Neural cell (in vitro differentiated cells): ENCODE measurements at regions not wholly inside any gene's neighbourhood (a gene's known extent, or its start where the extent isn't known, plus 50 kb on each side); places are given as distances from the start of the nearest gene placed in this dataset.

Experiments
- EP300 ChIP-seq: fragments of 450-650 bp; conservative IDR thresholded peaks from 2 replicates; pipeline ENCODE4 v1.6.1; 2014; ENCODE audit warnings: antibody characterized with exemption, mild to moderate bottlenecking, moderate library complexity; ENCODE audit not compliant: poor library complexity, severe bottlenecking
- EZH2 ChIP-seq: fragments of 200-600, 300-800 bp; shearing (Covaris generic), sonication (generic); IDR thresholded peaks from 2 replicates; pipeline ENCODE4 v1.6.1; 2014; ENCODE audit warnings: antibody characterized with exemption, low read length, borderline replicate concordance, mild to moderate bottlenecking; ENCODE audit not compliant: insufficient read depth, poor library complexity, severe bottlenecking
- TAF1 ChIP-seq: IDR thresholded peaks from 2 replicates; pipeline ENCODE4 v1.6.1; 2012; ENCODE audit warnings: low read depth
- TF ChIP-seq, protein P1 (sequence below): fragments of 450-650 bp; IDR thresholded peaks from 2 replicates; pipeline ENCODE4 v1.5.1; 2014; ENCODE audit warnings: antibody characterized with exemption, mild to moderate bottlenecking, moderate library complexity; ENCODE audit not compliant: poor library complexity, severe bottlenecking
- TF ChIP-seq, protein P2 (sequence below): IDR thresholded peaks from 2 replicates; pipeline ENCODE4 v1.6.1; 2012; ENCODE audit warnings: borderline replicate concordance

DNA sequence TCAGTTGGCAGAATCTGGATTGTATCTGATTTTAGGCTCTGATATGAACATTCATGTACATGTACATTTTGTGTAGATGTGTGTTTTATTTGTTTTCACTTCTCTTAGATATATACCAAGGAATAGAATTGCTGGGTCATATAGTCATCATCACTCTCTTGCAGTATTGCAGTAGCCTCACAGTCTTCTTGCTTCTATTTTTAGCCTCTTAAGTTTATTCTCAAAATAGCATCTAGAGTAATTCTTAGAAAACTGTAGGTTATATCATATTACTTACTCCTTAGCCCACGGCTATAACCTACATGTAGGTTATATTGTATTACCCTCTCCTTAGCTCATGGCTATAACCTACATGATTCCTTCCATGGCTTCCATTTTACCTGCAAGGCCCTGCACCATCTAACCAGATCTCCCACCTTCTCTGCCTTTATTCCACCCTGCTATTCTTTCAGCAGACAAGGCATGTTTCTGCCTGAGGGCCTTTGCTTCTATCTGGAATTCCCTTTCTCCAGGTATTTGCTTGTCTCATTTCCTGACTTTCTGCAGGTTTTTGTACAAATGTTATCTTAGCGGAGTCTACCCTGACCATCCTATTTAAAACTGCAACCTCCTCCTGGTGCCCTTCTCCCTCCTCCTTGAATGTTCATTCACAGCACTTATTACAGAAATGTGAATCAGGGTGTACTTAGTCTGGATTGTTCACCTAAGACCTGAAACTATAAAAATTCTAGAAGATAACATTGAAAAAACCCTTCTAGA lies 109.0 kb upstream of the ETV3 start:
- TF ChIP-seq TAF1, result no peak
- no peak for TF ChIP-seq EZH2
- TF ChIP-seq, protein P1, sequence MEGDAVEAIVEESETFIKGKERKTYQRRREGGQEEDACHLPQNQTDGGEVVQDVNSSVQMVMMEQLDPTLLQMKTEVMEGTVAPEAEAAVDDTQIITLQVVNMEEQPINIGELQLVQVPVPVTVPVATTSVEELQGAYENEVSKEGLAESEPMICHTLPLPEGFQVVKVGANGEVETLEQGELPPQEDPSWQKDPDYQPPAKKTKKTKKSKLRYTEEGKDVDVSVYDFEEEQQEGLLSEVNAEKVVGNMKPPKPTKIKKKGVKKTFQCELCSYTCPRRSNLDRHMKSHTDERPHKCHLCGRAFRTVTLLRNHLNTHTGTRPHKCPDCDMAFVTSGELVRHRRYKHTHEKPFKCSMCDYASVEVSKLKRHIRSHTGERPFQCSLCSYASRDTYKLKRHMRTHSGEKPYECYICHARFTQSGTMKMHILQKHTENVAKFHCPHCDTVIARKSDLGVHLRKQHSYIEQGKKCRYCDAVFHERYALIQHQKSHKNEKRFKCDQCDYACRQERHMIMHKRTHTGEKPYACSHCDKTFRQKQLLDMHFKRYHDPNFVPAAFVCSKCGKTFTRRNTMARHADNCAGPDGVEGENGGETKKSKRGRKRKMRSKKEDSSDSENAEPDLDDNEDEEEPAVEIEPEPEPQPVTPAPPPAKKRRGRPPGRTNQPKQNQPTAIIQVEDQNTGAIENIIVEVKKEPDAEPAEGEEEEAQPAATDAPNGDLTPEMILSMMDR, result no peak
- no peak for TF ChIP-seq EP300
- TF ChIP-seq, protein P2, sequence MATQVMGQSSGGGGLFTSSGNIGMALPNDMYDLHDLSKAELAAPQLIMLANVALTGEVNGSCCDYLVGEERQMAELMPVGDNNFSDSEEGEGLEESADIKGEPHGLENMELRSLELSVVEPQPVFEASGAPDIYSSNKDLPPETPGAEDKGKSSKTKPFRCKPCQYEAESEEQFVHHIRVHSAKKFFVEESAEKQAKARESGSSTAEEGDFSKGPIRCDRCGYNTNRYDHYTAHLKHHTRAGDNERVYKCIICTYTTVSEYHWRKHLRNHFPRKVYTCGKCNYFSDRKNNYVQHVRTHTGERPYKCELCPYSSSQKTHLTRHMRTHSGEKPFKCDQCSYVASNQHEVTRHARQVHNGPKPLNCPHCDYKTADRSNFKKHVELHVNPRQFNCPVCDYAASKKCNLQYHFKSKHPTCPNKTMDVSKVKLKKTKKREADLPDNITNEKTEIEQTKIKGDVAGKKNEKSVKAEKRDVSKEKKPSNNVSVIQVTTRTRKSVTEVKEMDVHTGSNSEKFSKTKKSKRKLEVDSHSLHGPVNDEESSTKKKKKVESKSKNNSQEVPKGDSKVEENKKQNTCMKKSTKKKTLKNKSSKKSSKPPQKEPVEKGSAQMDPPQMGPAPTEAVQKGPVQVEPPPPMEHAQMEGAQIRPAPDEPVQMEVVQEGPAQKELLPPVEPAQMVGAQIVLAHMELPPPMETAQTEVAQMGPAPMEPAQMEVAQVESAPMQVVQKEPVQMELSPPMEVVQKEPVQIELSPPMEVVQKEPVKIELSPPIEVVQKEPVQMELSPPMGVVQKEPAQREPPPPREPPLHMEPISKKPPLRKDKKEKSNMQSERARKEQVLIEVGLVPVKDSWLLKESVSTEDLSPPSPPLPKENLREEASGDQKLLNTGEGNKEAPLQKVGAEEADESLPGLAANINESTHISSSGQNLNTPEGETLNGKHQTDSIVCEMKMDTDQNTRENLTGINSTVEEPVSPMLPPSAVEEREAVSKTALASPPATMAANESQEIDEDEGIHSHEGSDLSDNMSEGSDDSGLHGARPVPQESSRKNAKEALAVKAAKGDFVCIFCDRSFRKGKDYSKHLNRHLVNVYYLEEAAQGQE, result no peak
